GM23248 (cell line): ENCODE measurements at regions not wholly inside any gene's neighbourhood (a gene's known extent, or its start where the extent isn't known, plus 50 kb on each side); places are given as distances from the start of the nearest gene placed in this dataset.
A peak's percentile ranks its signal among the peaks of the same experiment; 100 is the strongest.

Experiments used
- DNase-seq: peaks from one replicate; pipeline ENCODE4 v3.0.0-alpha.2; 2015
- H2AFZ ChIP-seq: fragments of 200-600 bp; sonication (generic); 2 replicates; pipeline ENCODE4 v1.6.1; 2016; ENCODE audit warnings: antibody characterized with exemption
- H3F3A ChIP-seq: fragments of 200-600 bp; sonication (generic); 2 replicates; pipeline ENCODE4 v1.6.1; 2016; ENCODE audit warnings: mild to moderate bottlenecking, antibody characterized with exemption, mixed run types; ENCODE audit not compliant: insufficient read depth
- H3K27ac ChIP-seq: fragments of 200-600 bp; sonication (generic); 2 replicates; pipeline ENCODE4 v1.5.1; 2016; ENCODE audit warnings: mild to moderate bottlenecking
- H3K27me3 ChIP-seq: fragments of 200-600 bp; sonication (generic); replicated peaks from 2 replicates; pipeline ENCODE4 v1.6.1; 2016; ENCODE audit warnings: mild to moderate bottlenecking; ENCODE audit not compliant: insufficient read depth
- H3K36me3 ChIP-seq: fragments of 200-600 bp; sonication (generic); 2 replicates; pipeline ENCODE4 v1.6.1; 2016; ENCODE audit warnings: low read depth, mild to moderate bottlenecking
- H3K4me1 ChIP-seq: fragments of 200-600 bp; sonication (generic); 2 replicates; pipeline ENCODE4 v1.6.1; 2016; ENCODE audit warnings: mild to moderate bottlenecking; ENCODE audit not compliant: insufficient read depth
- H3K4me2 ChIP-seq: fragments of 200-600 bp; sonication (generic); one replicate; pipeline ENCODE4 v1.6.1; 2016; ENCODE audit warnings: mild to moderate bottlenecking; ENCODE audit not compliant: unreplicated experiment
- H3K4me3 ChIP-seq: fragments of 200-600 bp; sonication (generic); 2 replicates; pipeline ENCODE4 v1.5.1; 2016; ENCODE audit warnings: mild to moderate bottlenecking
- H3K79me2 ChIP-seq: fragments of 200-600 bp; sonication (generic); 2 replicates; pipeline ENCODE4 v1.6.1; 2016; ENCODE audit warnings: mild to moderate bottlenecking; ENCODE audit not compliant: insufficient read depth
- H3K9ac ChIP-seq: fragments of 200-600 bp; sonication (generic); 2 replicates; pipeline ENCODE4 v1.6.1; 2016; ENCODE audit warnings: mild to moderate bottlenecking
- H3K9me2 ChIP-seq: fragments of 200-600 bp; sonication (generic); 2 replicates; pipeline ENCODE4 v1.6.1; 2016; ENCODE audit warnings: mixed run types, mild to moderate bottlenecking, moderate library complexity; ENCODE audit not compliant: insufficient read depth
- H3K9me3 ChIP-seq: fragments of 200-600 bp; sonication (generic); one replicate; pipeline ENCODE4 v1.6.1; 2017; ENCODE audit warnings: low read depth
- H4K20me1 ChIP-seq: fragments of 200-600 bp; sonication (generic); 2 replicates; pipeline ENCODE4 v1.6.0; 2016; ENCODE audit not compliant: insufficient read depth
- EZH2 ChIP-seq: fragments of 200-600 bp; sonication (generic); IDR thresholded peaks from 2 replicates; pipeline ENCODE4 v1.6.1; 2018; ENCODE audit warnings: antibody characterized with exemption, mild to moderate bottlenecking; ENCODE audit not compliant: insufficient read depth, poor library complexity, severe bottlenecking
- EZH2phosphoT487 ChIP-seq: fragments of 200-600 bp; sonication (generic); IDR thresholded peaks from 2 replicates; pipeline ENCODE4 v1.6.1; 2018; ENCODE audit warnings: antibody characterized with exemption, moderate library complexity, mild to moderate bottlenecking, low read depth; ENCODE audit not compliant: insufficient read depth
- WGBS, 2 experiments: methylation state at CpG; one replicate each; pipeline ENCODE4 v1.1.6; 2015 to 2017; ENCODE audit warnings: low lambda C conversion rate in 2 of 2, low coverage in 1 of 2; ENCODE audit errors: missing lambda C conversion rate in 2 of 2; 5-methylcytosine and 5-hydroxymethylcytosine counted together
- in situ Hi-C: fragments of 300-500 bp; cut with MboI; formaldehyde crosslinking; loops from 2 replicates; pipeline ENCODE4 v1.15.0; 2020

DNA sequence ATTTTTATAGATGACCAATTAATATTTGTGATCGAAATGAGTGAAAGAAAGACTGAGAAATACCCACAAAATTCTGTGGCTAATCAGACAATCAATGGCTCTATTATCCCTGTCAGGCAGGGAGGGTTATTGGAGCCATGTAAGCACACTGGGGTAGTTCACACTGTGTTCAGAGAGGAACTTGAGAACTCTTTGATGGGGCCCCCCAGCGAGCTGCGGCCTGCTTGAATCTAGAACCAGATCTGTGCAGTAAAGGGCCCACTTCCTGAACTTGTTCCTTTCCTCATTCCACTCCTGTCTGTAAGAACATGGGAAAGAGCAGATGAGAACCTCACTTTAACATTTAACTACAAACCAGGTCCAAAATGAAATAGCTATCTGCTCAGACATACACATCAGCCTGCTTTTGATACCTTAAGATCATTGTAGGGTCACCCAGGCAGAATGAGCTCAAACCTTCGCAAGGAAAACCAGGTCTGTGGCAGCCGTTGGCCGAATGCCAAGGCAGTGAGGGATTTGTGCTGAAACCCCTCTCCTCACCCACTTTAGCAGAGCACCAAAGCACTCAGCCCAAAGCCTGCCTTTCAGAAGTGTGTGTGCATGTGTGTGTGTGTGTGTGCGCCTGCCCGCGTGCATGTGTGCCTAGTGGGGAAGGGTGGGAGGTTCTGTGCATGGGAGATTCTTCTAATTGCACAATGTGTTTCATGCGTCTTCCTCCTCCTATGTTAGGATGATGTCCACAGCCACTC, 365.6 kb upstream of the MGMT start:
- no peak overlapping the region for H3K27ac ChIP-seq
- TF ChIP-seq EZH2phosphoT487 = no peak
- TF ChIP-seq EZH2 = no peak
- no peaks in the 10 kb centered on the region for H3K9me3 ChIP-seq
- no peaks in the 10 kb centered on the region for H3K27me3 ChIP-seq
- H4K20me1 ChIP-seq = no peaks in the 10 kb centered on the region
- in situ Hi-C loops = no loop called here
- no peak overlapping the region for H2AFZ ChIP-seq
- no peak overlapping the region for H3K4me3 ChIP-seq
- 68 to 74% methylated on average over 10 of the region's 10 CpGs for WGBS, 2 experiments
- DNase-seq = no peak
- no peak overlapping the region for H3K4me2 ChIP-seq
- H3K79me2 ChIP-seq = no peaks in the 10 kb centered on the region
- H3K9ac ChIP-seq = no peak overlapping the region
- 0 out of 2 replicates have a peak, but pooled peaks cover 7% of the 10 kb centered on the region for H3K4me1 ChIP-seq
- H3K9me2 ChIP-seq = no peaks in the 10 kb centered on the region
- no peaks in the 10 kb centered on the region for H3K36me3 ChIP-seq
- H3F3A ChIP-seq = no peaks in the 10 kb centered on the region

DNA sequence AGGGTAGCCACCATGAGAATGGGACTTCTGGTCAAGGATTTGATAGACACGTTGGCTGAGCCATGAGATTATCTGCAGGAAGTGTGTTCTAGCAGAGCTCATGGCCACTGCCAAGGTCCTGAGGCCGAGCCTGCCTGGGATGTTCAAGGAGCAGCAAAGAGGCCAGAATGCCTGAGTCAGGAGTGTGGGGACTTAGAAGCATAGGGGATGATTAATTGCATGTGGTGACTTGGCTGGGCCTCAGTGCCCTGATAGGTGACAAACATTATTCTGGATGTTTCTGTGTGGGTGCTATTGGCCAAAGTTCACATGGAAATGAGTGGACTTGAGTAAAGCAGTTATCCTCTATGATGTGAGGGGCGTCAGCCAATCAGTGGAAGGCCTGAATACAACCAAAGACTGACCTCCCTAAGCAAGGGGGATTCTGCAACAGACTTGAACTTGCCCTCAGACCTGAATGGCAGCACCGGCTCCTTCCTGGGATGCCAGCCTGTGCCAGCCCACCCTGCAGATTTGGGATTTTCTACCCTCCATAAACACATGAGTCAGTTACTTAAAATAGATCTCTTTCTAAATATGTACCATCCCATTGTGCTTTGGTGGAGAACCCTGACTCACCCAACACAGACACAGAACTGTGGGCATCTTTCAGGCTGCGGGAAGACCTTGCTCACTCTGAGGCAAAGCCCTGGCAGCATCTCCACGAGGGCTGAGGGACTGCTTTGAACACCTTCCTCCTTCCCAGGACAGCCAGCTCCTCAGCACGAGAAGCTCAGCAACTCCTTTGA, 363.9 kb upstream of the MGMT start:
- H3K27ac ChIP-seq = no peak overlapping the region
- WGBS, 2 experiments = 35 to 38% methylated on average over 7 of the region's 7 CpGs

DNA sequence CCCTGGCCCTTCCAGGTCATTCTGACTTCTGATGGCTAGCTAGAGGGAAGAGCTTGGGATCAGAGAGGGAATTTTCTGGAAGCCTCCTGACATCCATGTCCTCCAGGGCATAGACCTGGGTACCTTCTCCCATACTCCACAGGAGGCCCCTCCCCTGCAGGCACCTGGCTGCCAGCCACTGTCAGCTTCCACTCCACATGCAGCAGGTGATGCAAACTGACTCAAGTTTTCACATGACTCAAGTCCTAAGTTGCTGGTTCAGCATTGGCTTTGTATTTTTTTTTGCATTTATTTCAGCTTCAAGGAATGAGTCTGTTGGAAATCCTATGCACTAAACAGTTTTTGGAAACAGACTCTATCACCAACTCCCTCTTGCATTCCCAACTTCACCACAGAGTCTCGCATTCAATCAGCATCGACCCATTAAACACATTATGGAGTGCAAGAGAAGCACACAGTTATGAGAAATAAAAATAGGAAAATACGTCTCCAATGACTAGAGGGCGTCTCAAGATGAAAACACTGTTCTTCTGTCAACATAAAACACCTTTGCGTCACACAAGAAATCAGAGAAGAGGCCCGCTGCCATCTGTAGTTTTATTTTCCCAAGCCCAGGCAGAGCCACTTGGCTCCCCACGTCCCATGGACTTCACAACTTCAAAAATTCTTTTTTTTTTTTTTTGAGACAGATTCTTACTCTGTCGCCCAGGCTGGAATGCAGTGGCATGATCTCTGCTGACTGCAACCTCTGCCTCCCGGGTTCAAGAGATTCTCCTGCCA, 362.6 kb upstream of the MGMT start:
- H3K27me3 ChIP-seq = no peaks in the 10 kb centered on the region
- no peaks in the 10 kb centered on the region for H3K36me3 ChIP-seq
- H3K9me2 ChIP-seq = no peaks in the 10 kb centered on the region
- H3K9ac ChIP-seq = no peak overlapping the region
- no peak overlapping the region for H3K4me3 ChIP-seq
- WGBS, 2 experiments = 63 to 66% methylated on average over 8 to 9 of the region's 9 CpGs
- no peaks in the 10 kb centered on the region for H3K9me3 ChIP-seq
- no peaks in the 10 kb centered on the region for H3K4me1 ChIP-seq
- no peak for DNase-seq
- H2AFZ ChIP-seq = no peak overlapping the region
- H3F3A ChIP-seq = no peaks in the 10 kb centered on the region
- no peak overlapping the region for H3K4me2 ChIP-seq
- no peak overlapping the region for H3K27ac ChIP-seq
- H4K20me1 ChIP-seq = no peaks in the 10 kb centered on the region
- in situ Hi-C loops = no loop called here
- TF ChIP-seq EZH2phosphoT487 = no peak
- TF ChIP-seq EZH2 = no peak
- no peaks in the 10 kb centered on the region for H3K79me2 ChIP-seq

More for the DNA sequence above, 363.9 kb upstream of the MGMT start:
- DNase-seq = peak; percentile 66
- H3K36me3 ChIP-seq = no peaks in the 10 kb centered on the region
- H3K4me3 ChIP-seq = no peak overlapping the region
- H4K20me1 ChIP-seq = no peaks in the 10 kb centered on the region
- in situ Hi-C loops = no loop called here
- no peaks in the 10 kb centered on the region for H3K4me1 ChIP-seq
- H3K9me3 ChIP-seq = no peaks in the 10 kb centered on the region
- TF ChIP-seq EZH2 (no peak), EZH2phosphoT487 (no peak)
- H3K79me2 ChIP-seq = no peaks in the 10 kb centered on the region
- H2AFZ ChIP-seq = no peak overlapping the region
- no peaks in the 10 kb centered on the region for H3K27me3 ChIP-seq
- H3K9ac ChIP-seq = no peak overlapping the region
- no peaks in the 10 kb centered on the region for H3K9me2 ChIP-seq
- no peak overlapping the region for H3K4me2 ChIP-seq
- H3F3A ChIP-seq = no peaks in the 10 kb centered on the region

DNA sequence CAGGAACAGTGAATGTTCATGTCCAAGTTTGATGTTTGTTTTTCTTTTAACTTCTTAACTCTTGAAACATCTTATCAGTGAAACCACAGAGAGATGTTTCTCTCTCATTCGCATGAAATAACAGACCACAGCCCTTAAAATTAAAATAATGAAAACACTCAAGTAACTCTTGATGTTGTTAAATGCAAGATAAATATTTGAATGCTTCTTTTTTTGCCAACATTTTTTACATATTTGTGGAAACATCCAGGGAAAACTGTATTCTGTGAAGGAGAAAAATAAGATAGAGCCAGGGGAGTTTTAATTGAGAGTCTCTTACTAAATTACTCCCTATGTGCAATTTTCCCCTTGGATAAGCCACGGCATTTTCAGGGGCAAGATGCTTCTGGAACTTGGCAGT, 361.8 kb upstream of the MGMT start:
- in situ Hi-C loops = no loop called here
- no peak overlapping the region for H3K27ac ChIP-seq
- H3K4me1 ChIP-seq = no peaks in the 10 kb centered on the region
- no peaks in the 10 kb centered on the region for H3K79me2 ChIP-seq
- WGBS, 2 experiments = 10 to 12% methylated on average over 2 of the region's 2 CpGs
- no peak for TF ChIP-seq EZH2phosphoT487
- no peak for TF ChIP-seq EZH2
- no peaks in the 10 kb centered on the region for H3K9me3 ChIP-seq
- H2AFZ ChIP-seq = no peak overlapping the region
- H3K4me3 ChIP-seq = no peak overlapping the region
- H3F3A ChIP-seq = no peaks in the 10 kb centered on the region
- H4K20me1 ChIP-seq = no peaks in the 10 kb centered on the region
- no peak overlapping the region for H3K9ac ChIP-seq
- no peak overlapping the region for H3K4me2 ChIP-seq
- H3K9me2 ChIP-seq = no peaks in the 10 kb centered on the region
- H3K36me3 ChIP-seq = no peaks in the 10 kb centered on the region
- H3K27me3 ChIP-seq = no peaks in the 10 kb centered on the region
- DNase-seq = peak; percentile 4
